H1 (cell line): ENCODE measurements at regions not wholly inside any gene's neighbourhood (a gene's known extent, or its start where the extent isn't known, plus 50 kb on each side); places are given as distances from the start of the nearest gene placed in this dataset.

ENCODE experiments used
- CTCF ChIA-PET: fragments of 300-600 bp; sonication (Branson Sonifier 250); formaldehyde crosslinking; loops from one replicate; lab custom pipeline; 2021; ENCODE audit not compliant: partially characterized antibody; lab: Charles Lee
- POLR2A ChIA-PET: fragments of 300-600 bp; sonication (Branson Sonifier 250); formaldehyde crosslinking; loops from one replicate; lab custom pipeline; 2021; ENCODE audit warnings: inconsistent platforms; ENCODE audit not compliant: partially characterized antibody; lab: Charles Lee
- DNase-seq, 2 experiments: peaks; one replicate each; pipeline versions ENCODE4 v3.0.0 to v3.0.0-alpha.2; 2010 to 2022; ENCODE audit warnings: low spot score in 2 of 2, low read depth in 1 of 2, mixed read lengths in 1 of 2
- FAIRE-seq: peaks from 2 replicates; lab custom pipeline; 2011; peaks lifted over from hg19 to GRCh38; lab: Jason Lieb, UNC
- H2AFZ ChIP-seq: 2 replicates; pipeline ENCODE4 v1.8.1; 2012; ENCODE audit warnings: low read length, inconsistent platforms
- H2AK5ac ChIP-seq: 2 replicates; pipeline ENCODE4 v1.6.1; 2013; ENCODE audit warnings: low read depth, low read length
- H2BK120ac ChIP-seq: replicated peaks from 2 replicates; pipeline ENCODE3; 2013; ENCODE audit warnings: low read depth, low read length, inconsistent platforms
- H2BK12ac ChIP-seq: 2 replicates; pipeline ENCODE4 v1.6.1; 2013; ENCODE audit warnings: low read depth, low read length
- H2BK15ac ChIP-seq: 2 replicates; pipeline ENCODE4 v1.6.1; 2013; ENCODE audit warnings: low read length
- H2BK20ac ChIP-seq: 2 replicates; pipeline ENCODE4 v1.6.1; 2013; ENCODE audit warnings: low read length
- H2BK5ac ChIP-seq: 2 replicates; pipeline ENCODE4 v1.6.1; 2013; ENCODE audit warnings: low read depth, low read length
- H3K14ac ChIP-seq: 2 replicates; pipeline ENCODE4 v1.6.1; 2013; ENCODE audit warnings: inconsistent platforms; ENCODE audit not compliant: insufficient read length
- H3K18ac ChIP-seq: 2 replicates; pipeline ENCODE4 v1.6.1; 2013; ENCODE audit warnings: low read length; ENCODE audit errors: extremely low read depth
- H3K23ac ChIP-seq: 2 replicates; pipeline ENCODE4 v1.6.1; 2013; ENCODE audit warnings: inconsistent platforms; ENCODE audit not compliant: insufficient read length
- H3K23me2 ChIP-seq: 2 replicates; pipeline ENCODE4 v1.6.1; 2013; ENCODE audit warnings: low read depth, low read length
- H3K27ac ChIP-seq: 2 replicates; pipeline ENCODE4 v1.6.1; 2011; ENCODE audit warnings: low read depth, low read length, inconsistent platforms
- H3K27me3 ChIP-seq, 4 experiments: replicated peaks in 1 of 4; 1 replicate in 1 of 4; 2 replicates in 3 of 4; pipeline versions ENCODE4 v1.6.1 to v1.8.1; 2011 to 2013; ENCODE audit warnings: low read length in 3 of 4, mild to moderate bottlenecking in 3 of 4, inconsistent platforms in 2 of 4, mixed read lengths in 2 of 4, moderate library complexity in 1 of 4; ENCODE audit not compliant: control insufficient read depth in 3 of 4, insufficient read depth in 3 of 4; ENCODE audit errors: extremely low read depth in 1 of 4
- H3K36me3 ChIP-seq, 4 experiments: 2 replicates each; pipeline versions ENCODE4 v1.6.1 to v1.8.1; 2011 to 2013; ENCODE audit warnings: mild to moderate bottlenecking in 4 of 4, low read length in 3 of 4, moderate library complexity in 2 of 4, control low read depth in 1 of 4, inconsistent platforms in 1 of 4; ENCODE audit not compliant: insufficient read depth in 4 of 4, control insufficient read depth in 2 of 4
- H3K4ac ChIP-seq: replicated peaks from 2 replicates; pipeline ENCODE3; 2013; ENCODE audit warnings: low read length, low read depth, mixed read lengths, inconsistent platforms; ENCODE audit not compliant: insufficient read length
- H3K4me1 ChIP-seq, 4 experiments: replicated peaks in 1 of 4; 1 replicate in 1 of 4; 2 replicates in 3 of 4; pipeline versions ENCODE4 v1.6.1 to v1.8.1; 2011 to 2013; ENCODE audit warnings: low read length in 3 of 4, inconsistent platforms in 2 of 4, mixed read lengths in 1 of 4; ENCODE audit not compliant: insufficient read depth in 4 of 4, control insufficient read depth in 3 of 4
- H3K4me2 ChIP-seq, 2 experiments: 2 replicates each; pipeline versions ENCODE4 v1.6.1 to v1.8.1; 2011 to 2013; ENCODE audit warnings: low read depth in 2 of 2, low read length in 2 of 2, control low read depth in 1 of 2, inconsistent platforms in 1 of 2, mild to moderate bottlenecking in 1 of 2; ENCODE audit not compliant: insufficient read depth in 1 of 2
- H3K4me3 ChIP-seq, 4 experiments: fragments of 200-600, 300-600 bp in 1 of 4; sonication (generic), shearing (Covaris generic), sonication (Bioruptor Twin) in 1 of 4; 2 replicates each; pipeline versions ENCODE4 v1.5.1 to v1.8.1; 2011 to 2016; ENCODE audit warnings: low read length in 4 of 4, low read depth in 3 of 4, control low read depth in 2 of 4, inconsistent platforms in 2 of 4, mild to moderate bottlenecking in 2 of 4, mixed read lengths in 1 of 4, moderate library complexity in 1 of 4; ENCODE audit not compliant: insufficient read depth in 2 of 4; ENCODE audit errors: extremely low read depth in 1 of 4
- H3K56ac ChIP-seq: replicated peaks from 2 replicates; pipeline ENCODE3; 2013; ENCODE audit warnings: low read depth, mild to moderate bottlenecking, mixed read lengths, low read length, inconsistent platforms; ENCODE audit not compliant: insufficient read length
- H3K79me1 ChIP-seq: 2 replicates; pipeline ENCODE4 v1.6.1; 2013; ENCODE audit warnings: low read depth, low read length, control low read depth
- H3K79me2 ChIP-seq, 2 experiments: 2 replicates each; pipeline versions ENCODE4 v1.6.1 to v1.8.1; 2012 to 2013; ENCODE audit warnings: low read length in 2 of 2, mild to moderate bottlenecking in 2 of 2, inconsistent platforms in 1 of 2; ENCODE audit not compliant: insufficient read depth in 2 of 2, control insufficient read depth in 1 of 2
- H3K9ac ChIP-seq, 4 experiments: replicated peaks in 1 of 4; 1 replicate in 1 of 4; 2 replicates in 3 of 4; pipeline versions ENCODE4 v1.6.1 to v1.8.1; 2011 to 2013; ENCODE audit warnings: low read depth in 3 of 4, low read length in 3 of 4, control low read depth in 2 of 4, mild to moderate bottlenecking in 2 of 4, moderate library complexity in 2 of 4, inconsistent platforms in 1 of 4; ENCODE audit errors: extremely low read depth in 1 of 4
- H3K9me3 ChIP-seq, 2 experiments: 2 replicates each; pipeline versions ENCODE4 v1.6.1 to v1.8.1; 2012 to 2013; ENCODE audit warnings: mild to moderate bottlenecking in 2 of 2, moderate library complexity in 2 of 2, control low read depth in 1 of 2, inconsistent platforms in 1 of 2, low read depth in 1 of 2, low read length in 1 of 2, mixed read lengths in 1 of 2; ENCODE audit not compliant: insufficient read depth in 2 of 2
- H4K20me1 ChIP-seq, 2 experiments: replicated peaks in 1 of 2; 2 replicates each; pipeline versions ENCODE3 to v1.8.1; 2011 to 2013; ENCODE audit warnings: inconsistent platforms in 2 of 2, low read length in 2 of 2, mild to moderate bottlenecking in 1 of 2; ENCODE audit not compliant: insufficient read depth in 2 of 2, control insufficient read depth in 1 of 2
- H4K5ac ChIP-seq: 2 replicates; pipeline ENCODE4 v1.6.1; 2013; ENCODE audit warnings: low read length, low read depth, mixed read lengths, inconsistent platforms; ENCODE audit not compliant: insufficient read length
- H4K8ac ChIP-seq: 2 replicates; pipeline ENCODE4 v1.8.0; 2013; ENCODE audit warnings: mild to moderate bottlenecking, moderate library complexity, low read length, inconsistent platforms; ENCODE audit not compliant: insufficient read depth; ENCODE audit errors: extremely low read depth
- H4K91ac ChIP-seq: replicated peaks from 2 replicates; pipeline ENCODE3; 2013; ENCODE audit warnings: low read length, mixed read lengths, inconsistent platforms; ENCODE audit not compliant: insufficient read length
- ASH2L ChIP-seq: fragments of 200-600, 300-600 bp; sonication (generic); IDR thresholded peaks from one replicate; pipeline ENCODE4 v1.7.1; 2017; ENCODE audit warnings: low read length
- WGBS, 2 experiments: shearing (Covaris generic) in 1 of 2; methylation state at CpG; one replicate each; pipeline versions ENCODE4 v1.1.6 to v1.1.7; 2013 to 2015; ENCODE audit warnings: low lambda C conversion rate in 2 of 2, mixed read lengths in 2 of 2, inconsistent platforms in 1 of 2, low coverage in 1 of 2, missing lambda C conversion rate in 1 of 2; ENCODE audit not compliant: insufficient replicate concordance in 2 of 2, insufficient coverage in 1 of 2, insufficient read length in 1 of 2; ENCODE audit errors: extremely low coverage in 1 of 2, missing lambda C conversion rate in 1 of 2; 5-methylcytosine and 5-hydroxymethylcytosine counted together
- TF ChIP-seq, protein P1 (sequence below): IDR thresholded peaks from 2 replicates; pipeline ENCODE4 v1.6.1; 2012; ENCODE audit warnings: inconsistent platforms

DNA sequence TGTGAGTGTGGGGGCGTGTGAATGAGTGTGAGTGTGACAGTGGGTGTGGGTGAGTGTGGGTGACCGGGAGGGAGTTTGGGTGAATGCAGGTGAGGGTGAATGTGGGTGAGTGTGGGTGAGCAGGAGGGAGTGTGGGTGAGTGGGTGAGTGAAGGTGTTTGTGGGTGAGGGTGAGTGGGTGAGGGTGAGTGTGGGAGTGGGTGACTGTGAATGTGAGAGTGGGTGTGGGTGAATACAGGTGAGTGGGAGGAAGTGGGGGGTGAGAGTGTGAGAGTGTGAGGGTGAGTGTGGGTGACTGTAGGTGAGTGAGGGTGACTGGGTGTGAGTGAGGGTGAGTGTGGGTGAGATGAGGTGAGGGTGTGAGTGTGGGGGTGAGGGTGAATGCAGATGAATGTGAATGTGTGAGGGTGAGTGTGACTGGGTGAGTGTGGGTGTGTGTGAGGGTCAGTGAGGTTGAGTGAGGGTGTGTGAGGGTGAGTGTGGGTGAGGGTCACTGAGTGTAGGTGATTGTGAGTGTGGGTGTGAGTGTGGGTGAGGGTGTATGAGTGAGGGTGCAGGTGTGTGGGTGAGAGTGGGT is 1677.3 kb upstream of the TENM3 start:
- no peak overlapping the region for H4K91ac ChIP-seq
- peak overlapping the region; percentile 75 for H2AK5ac ChIP-seq
- no peak overlapping the region for H3K23ac ChIP-seq
- H2BK15ac ChIP-seq = no peak overlapping the region
- H3K27ac ChIP-seq = no peak overlapping the region
- H3K4me2 ChIP-seq = no peak overlapping the region
- H3K4me1 ChIP-seq = no peaks in the 10 kb centered on the region
- FAIRE-seq (no peak), DNase-seq (no peak)
- POLR2A ChIA-PET = no interaction called here
- 82% methylated on average over 2 of the region's 2 CpGs; no CpG with 5 or more reads in 1 of the 2 experiments for WGBS, 2 experiments
- no peak overlapping the region for H3K14ac ChIP-seq
- no peak overlapping the region; the same call in 1 of the 2 replicates for H2BK5ac ChIP-seq
- H2BK12ac ChIP-seq = 0 out of 2 replicates have a peak overlapping the region, but pooled peaks have one; percentile 50
- no peaks in the 10 kb centered on the region for H3K79me2 ChIP-seq
- no peak overlapping the region for H4K5ac ChIP-seq
- H3K4ac ChIP-seq = no peak overlapping the region
- H2AFZ ChIP-seq = no peak overlapping the region
- no peaks in the 10 kb centered on the region for H3K36me3 ChIP-seq
- H2BK20ac ChIP-seq = 0 out of 2 replicates have a peak overlapping the region, but pooled peaks have one; percentile 32
- no peaks in the 10 kb centered on the region for H3K27me3 ChIP-seq
- no peak overlapping the region for H3K4me3 ChIP-seq
- H2BK120ac ChIP-seq = no peak overlapping the region
- H3K9ac ChIP-seq = no peak overlapping the region
- H3K56ac ChIP-seq = peak overlapping the region; percentile 7
- H3K23me2 ChIP-seq = peaks cover 16% of the 10 kb centered on the region; the same call in 1 of the 2 replicates
- no peaks in the 10 kb centered on the region for H3K79me1 ChIP-seq
- peaks cover 0 to 4% of the 10 kb centered on the region in 2 experiments for H4K20me1 ChIP-seq
- no peak overlapping the region; the same call in 1 of the 2 replicates for H4K8ac ChIP-seq
- no peak overlapping the region for H3K18ac ChIP-seq
- H3K9me3 ChIP-seq = no peaks in the 10 kb centered on the region
- CTCF ChIA-PET = interaction anchor here (1.2 kb wide), 2 partner anchors 9 to 16 kb away, joined by 3 read pairs; no protein-coding TSS in a partner anchor
- TF ChIP-seq ASH2L = peak; percentile 63
- TF ChIP-seq, protein P1, sequence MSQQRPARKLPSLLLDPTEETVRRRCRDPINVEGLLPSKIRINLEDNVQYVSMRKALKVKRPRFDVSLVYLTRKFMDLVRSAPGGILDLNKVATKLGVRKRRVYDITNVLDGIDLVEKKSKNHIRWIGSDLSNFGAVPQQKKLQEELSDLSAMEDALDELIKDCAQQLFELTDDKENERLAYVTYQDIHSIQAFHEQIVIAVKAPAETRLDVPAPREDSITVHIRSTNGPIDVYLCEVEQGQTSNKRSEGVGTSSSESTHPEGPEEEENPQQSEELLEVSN = no peak
